PC-9 (cell line): ENCODE measurements at regions not wholly inside any gene's neighbourhood (a gene's known extent, or its start where the extent isn't known, plus 50 kb on each side); places are given as distances from the start of the nearest gene placed in this dataset.

Experiments used
- BruUV-seq: library from RNA; stranded (reverse); fragments of 400-500 nt; replicated peaks from 2 replicates; lab custom pipeline; 2021; lab: Mats Ljungman, UMichigan
- CTCF ChIA-PET: fragments of 300-600 bp; sonication (Branson Sonifier 250); formaldehyde crosslinking; loops from one replicate; lab custom pipeline; 2022; ENCODE audit warnings: antibody characterized with exemption; lab: Charles Lee
- POLR2A ChIA-PET: fragments of 300-600 bp; sonication (Branson Sonifier 250); formaldehyde crosslinking; loops from one replicate; lab custom pipeline; 2022; ENCODE audit warnings: antibody characterized with exemption; ENCODE audit not compliant: unreplicated experiment; lab: Charles Lee
- DNase-seq, 2 experiments: peaks; one replicate each; pipeline versions ENCODE4 v3.0.0 to v3.0.0-alpha.2; 2015 to 2022; ENCODE audit warnings: mixed read lengths in 1 of 2
- H2AFZ ChIP-seq: fragments of 200-600 bp; sonication (generic); 2 replicates; pipeline ENCODE4 v1.8.1; 2017; ENCODE audit warnings: antibody characterized with exemption
- H3F3A ChIP-seq: fragments of 200-600 bp; sonication (generic); 2 replicates; pipeline ENCODE4 v1.8.1; 2017; ENCODE audit warnings: antibody characterized with exemption, mild to moderate bottlenecking, low read depth; ENCODE audit not compliant: insufficient read depth
- H3K27ac ChIP-seq: fragments of 200-600 bp; sonication (generic); 2 replicates; pipeline ENCODE4 v1.6.1; 2016; ENCODE audit warnings: mixed run types
- H3K27me3 ChIP-seq: fragments of 200-600 bp; sonication (generic); 2 replicates; pipeline ENCODE4 v1.6.1; 2016; ENCODE audit warnings: low read depth, mixed run types; ENCODE audit not compliant: insufficient read depth
- H3K36me3 ChIP-seq: fragments of 200-600 bp; sonication (generic); 2 replicates; pipeline ENCODE4 v1.6.1; 2016; ENCODE audit warnings: low read depth, mixed run types
- H3K4me1 ChIP-seq: fragments of 200-600 bp; sonication (generic); replicated peaks from 2 replicates; pipeline ENCODE4 v1.6.1; 2016; ENCODE audit warnings: mixed run types; ENCODE audit not compliant: insufficient read depth
- H3K4me2 ChIP-seq: fragments of 200-600 bp; sonication (generic); 2 replicates; pipeline ENCODE4 v1.6.1; 2017; ENCODE audit warnings: mixed run types
- H3K4me3 ChIP-seq: fragments of 200-600 bp; sonication (generic); 2 replicates; pipeline ENCODE4 v1.6.1; 2016; ENCODE audit warnings: mixed run types
- H3K79me2 ChIP-seq: fragments of 200-600 bp; sonication (generic); 2 replicates; pipeline ENCODE4 v1.6.1; 2017; ENCODE audit warnings: low read depth, mixed run types
- H3K9me2 ChIP-seq: fragments of 200-600 bp; sonication (generic); 2 replicates; pipeline ENCODE4 v1.8.1; 2017; ENCODE audit warnings: mild to moderate bottlenecking; ENCODE audit not compliant: insufficient read depth
- H3K9me3 ChIP-seq: fragments of 200-600 bp; sonication (generic); 2 replicates; pipeline ENCODE4 v1.8.1; 2016; ENCODE audit warnings: low read depth; ENCODE audit not compliant: insufficient read depth
- H4K20me1 ChIP-seq: fragments of 200-600 bp; sonication (generic); 2 replicates; pipeline ENCODE4 v1.8.1; 2017; ENCODE audit not compliant: insufficient read depth
- CTCF ChIP-seq: fragments of 200-600 bp; sonication (generic); conservative IDR thresholded peaks from 2 replicates; pipeline ENCODE4 v1.6.1; 2017; ENCODE audit warnings: mixed run types, antibody characterized with exemption, mild to moderate bottlenecking, moderate library complexity
- EZH2 ChIP-seq: fragments of 200-600 bp; sonication (generic); IDR thresholded peaks from 2 replicates; pipeline ENCODE4 v1.8.0; 2017; ENCODE audit warnings: antibody characterized with exemption, low read depth
- intact Hi-C: fragments of 100-400 bp; cut with micrococcal nuclease; formaldehyde crosslinking; loops from one replicate; pipeline ENCODE4 v1.10.0; 2022; ENCODE audit not compliant: unreplicated experiment

DNA sequence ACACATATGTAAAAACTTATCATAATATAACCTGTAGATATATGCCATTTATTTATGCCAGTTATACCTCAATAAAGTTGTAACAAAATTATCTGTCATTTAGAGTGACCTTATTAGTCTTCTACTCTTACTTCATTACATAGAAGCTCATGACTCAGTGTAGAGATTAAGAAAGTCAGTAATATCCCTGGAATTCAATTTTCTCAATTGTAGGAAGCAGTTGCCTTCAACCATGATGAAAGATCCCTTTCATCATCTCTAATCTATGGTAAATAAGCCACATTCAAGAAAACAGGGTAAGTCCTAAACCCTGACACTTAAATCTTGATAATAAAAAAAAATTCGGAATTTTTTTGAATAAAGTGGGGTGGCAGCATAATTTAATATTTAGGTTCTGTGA is 216.5 kb upstream of the PEX5L start:
- TF ChIP-seq CTCF = no peak
- Histone ChIP-seq H4K20me1 (no peaks in the 10 kb centered on the region), H3K36me3 (no peaks in the 10 kb centered on the region), H3K4me2 (no peak overlapping the region), H3K27ac (no peak overlapping the region), H2AFZ (no peak overlapping the region), H3K27me3 (no peaks in the 10 kb centered on the region), H3K4me1 (peaks cover 13% of the 10 kb centered on the region), H3K79me2 (no peaks in the 10 kb centered on the region), H3K4me3 (no peak overlapping the region), H3K9me3 (no peaks in the 10 kb centered on the region), H3F3A (no peaks in the 10 kb centered on the region; the same call in 1 of the 2 replicates), H3K9me2 (no peaks in the 10 kb centered on the region)
- ChIA-PET CTCF (no interaction called here), POLR2A (no interaction called here)
- intact Hi-C loops = no loop called here
- no TSS peak for BruUV-seq
- peak in 1 of 2 experiments; percentile 46 for DNase-seq

DNA sequence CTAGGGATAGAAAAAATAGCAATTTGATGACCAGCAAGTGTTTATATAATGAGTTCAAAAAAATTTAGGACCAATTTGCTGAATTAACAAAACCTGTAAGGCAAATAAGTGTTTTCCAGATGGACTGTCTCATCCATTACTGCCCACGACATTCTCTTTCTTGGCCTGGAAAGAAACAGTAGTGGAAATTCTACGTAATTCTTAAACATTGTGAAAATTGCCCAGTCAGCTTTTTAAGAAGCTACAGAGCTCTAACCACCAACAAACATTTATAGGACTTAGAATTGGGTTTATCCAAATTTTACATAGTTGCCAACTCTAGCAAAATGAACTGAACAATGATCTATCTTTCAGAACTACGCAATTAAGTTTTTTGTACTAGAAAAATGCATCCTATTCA is 227.7 kb upstream of the PEX5L start:
- Histone ChIP-seq H3K4me2 (no peak overlapping the region), H3K4me3 (no peak overlapping the region), H4K20me1 (no peaks in the 10 kb centered on the region), H2AFZ (no peak overlapping the region), H3K9me2 (no peaks in the 10 kb centered on the region), H3K27ac (no peak overlapping the region), H3K36me3 (no peaks in the 10 kb centered on the region), H3K9me3 (peaks cover 6% of the 10 kb centered on the region; the same call in 1 of the 2 replicates), H3K4me1 (no peaks in the 10 kb centered on the region), H3K27me3 (no peaks in the 10 kb centered on the region), H3K79me2 (no peaks in the 10 kb centered on the region), H3F3A (no peaks in the 10 kb centered on the region)
- CTCF ChIA-PET = no interaction called here
- POLR2A ChIA-PET = no interaction called here
- DNase-seq = no peak
- TF ChIP-seq EZH2 = no peak
- intact Hi-C loops = loop anchor here (1.0 kb wide), 1 partner anchor 42 kb away; no protein-coding TSS in a partner anchor
- BruUV-seq = no TSS peak

GRCh38 chr3:180265551-180265950 is 228.8 kb upstream of the PEX5L start:
- no TSS peak for BruUV-seq
- ChIA-PET CTCF (no interaction called here), POLR2A (no interaction called here)
- Histone ChIP-seq H3K4me1 (no peaks in the 10 kb centered on the region), H2AFZ (no peak overlapping the region; the same call in 1 of the 2 replicates), H3K36me3 (no peaks in the 10 kb centered on the region), H3K9me2 (no peaks in the 10 kb centered on the region), H3K27me3 (no peaks in the 10 kb centered on the region), H3K79me2 (no peaks in the 10 kb centered on the region), H3K27ac (no peak overlapping the region), H3F3A (no peaks in the 10 kb centered on the region), H3K4me2 (no peak overlapping the region), H3K9me3 (peaks cover 6% of the 10 kb centered on the region; the same call in 1 of the 2 replicates), H3K4me3 (no peak overlapping the region), H4K20me1 (no peaks in the 10 kb centered on the region)
- TF ChIP-seq CTCF = no peak
- TF ChIP-seq EZH2 = no peak
- intact Hi-C loops = no loop called here
- DNase-seq = no peak

DNA sequence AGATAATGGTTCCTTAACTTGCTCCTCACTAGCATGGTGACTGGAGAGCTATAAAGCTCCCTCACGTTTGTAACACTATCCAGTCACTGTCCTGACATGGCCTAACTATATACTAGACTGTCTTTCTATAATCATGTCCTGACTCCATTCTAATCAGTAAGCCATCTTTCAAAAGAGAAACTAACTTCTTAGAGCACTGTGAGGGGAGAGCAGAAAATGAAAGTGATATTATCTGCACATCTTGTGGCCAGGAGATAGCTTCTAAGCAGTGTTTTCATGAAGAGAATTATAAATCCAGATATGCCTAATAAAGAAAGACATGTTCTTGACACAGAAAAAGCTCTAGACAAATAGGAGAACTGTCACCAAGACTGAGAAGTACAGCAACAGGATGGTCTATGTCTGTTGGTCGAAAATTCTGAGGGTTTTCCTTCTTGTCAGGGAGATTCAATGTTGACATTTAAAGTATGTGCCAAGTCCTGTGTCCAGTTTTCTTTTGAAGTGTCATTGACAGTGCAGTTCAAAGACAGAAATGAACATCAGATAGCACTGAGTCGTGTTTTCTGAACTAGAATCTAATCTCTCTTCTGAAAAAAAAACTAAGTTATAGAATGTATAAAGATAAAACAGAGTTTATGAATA is 230.6 kb upstream of the PEX5L start:
- no peak overlapping the region for H3K4me3 ChIP-seq
- no peak for DNase-seq
- CTCF ChIA-PET = no interaction called here

More for the DNA sequence above, 230.6 kb upstream of the PEX5L start:
- Histone ChIP-seq H3K36me3 (no peaks in the 10 kb centered on the region), H3K27ac (no peak overlapping the region), H3K27me3 (no peaks in the 10 kb centered on the region), H4K20me1 (no peaks in the 10 kb centered on the region), H3F3A (no peaks in the 10 kb centered on the region), H3K4me1 (no peaks in the 10 kb centered on the region), H3K4me2 (peak overlapping the region; percentile 20), H3K9me3 (no peaks in the 10 kb centered on the region), H2AFZ (peak overlapping the region; percentile 37), H3K79me2 (no peaks in the 10 kb centered on the region), H3K9me2 (no peaks in the 10 kb centered on the region)
- intact Hi-C loops = no loop called here
- no peak for TF ChIP-seq CTCF
- TF ChIP-seq EZH2 = no peak
- BruUV-seq = no TSS peak
- POLR2A ChIA-PET = no interaction called here
